Cardiac fibroblast (primary cell): ENCODE measurements at regions not wholly inside any gene's neighbourhood (a gene's known extent, or its start where the extent isn't known, plus 50 kb on each side); places are given as distances from the start of the nearest gene placed in this dataset.

ENCODE experiments used
- DNase-seq, 2 donors: peaks; one replicate each; pipeline versions ENCODE4 v3.0.0 to v3.0.0-alpha.2; 2010; ENCODE audit warnings: low read depth in 2 of 2
- H3K4me3 ChIP-seq, 2 donors: replicated peaks in 1 of 2; 1 replicate in 1 of 2; 2 replicates in 1 of 2; pipeline ENCODE4 v1.5.1; 2011; ENCODE audit warnings: low read depth in 2 of 2, low read length in 2 of 2, mild to moderate bottlenecking in 2 of 2, moderate library complexity in 1 of 2
- TF ChIP-seq, protein P1 (sequence below): IDR thresholded peaks from one replicate; pipeline ENCODE4 v1.5.1; 2011; ENCODE audit warnings: low read depth, mild to moderate bottlenecking, low read length, inconsistent platforms

DNA sequence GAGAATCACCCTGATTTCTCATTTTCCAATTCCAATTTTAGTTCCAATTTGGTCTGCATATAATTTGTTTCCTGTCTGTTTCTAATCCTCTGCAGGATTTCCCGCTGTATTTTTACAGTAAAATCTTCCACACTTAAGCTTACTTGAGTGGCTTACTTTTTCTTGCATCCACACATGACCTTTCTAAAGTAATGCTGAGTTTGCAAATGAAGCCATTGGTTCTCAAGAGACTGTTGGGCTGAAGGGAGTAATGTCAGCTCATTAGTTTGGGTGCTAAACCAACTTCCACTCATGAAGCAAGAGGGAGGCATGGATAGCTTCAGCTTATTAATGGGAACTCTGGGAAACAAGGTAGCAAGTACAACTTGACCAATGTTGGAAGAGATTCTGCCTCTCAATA lies 146.4 kb downstream of the SNX10 start:
- H3K4me3 ChIP-seq: no peak overlapping the region
- TF ChIP-seq, protein P1, sequence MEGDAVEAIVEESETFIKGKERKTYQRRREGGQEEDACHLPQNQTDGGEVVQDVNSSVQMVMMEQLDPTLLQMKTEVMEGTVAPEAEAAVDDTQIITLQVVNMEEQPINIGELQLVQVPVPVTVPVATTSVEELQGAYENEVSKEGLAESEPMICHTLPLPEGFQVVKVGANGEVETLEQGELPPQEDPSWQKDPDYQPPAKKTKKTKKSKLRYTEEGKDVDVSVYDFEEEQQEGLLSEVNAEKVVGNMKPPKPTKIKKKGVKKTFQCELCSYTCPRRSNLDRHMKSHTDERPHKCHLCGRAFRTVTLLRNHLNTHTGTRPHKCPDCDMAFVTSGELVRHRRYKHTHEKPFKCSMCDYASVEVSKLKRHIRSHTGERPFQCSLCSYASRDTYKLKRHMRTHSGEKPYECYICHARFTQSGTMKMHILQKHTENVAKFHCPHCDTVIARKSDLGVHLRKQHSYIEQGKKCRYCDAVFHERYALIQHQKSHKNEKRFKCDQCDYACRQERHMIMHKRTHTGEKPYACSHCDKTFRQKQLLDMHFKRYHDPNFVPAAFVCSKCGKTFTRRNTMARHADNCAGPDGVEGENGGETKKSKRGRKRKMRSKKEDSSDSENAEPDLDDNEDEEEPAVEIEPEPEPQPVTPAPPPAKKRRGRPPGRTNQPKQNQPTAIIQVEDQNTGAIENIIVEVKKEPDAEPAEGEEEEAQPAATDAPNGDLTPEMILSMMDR: no peak
- DNase-seq: no peak

DNA sequence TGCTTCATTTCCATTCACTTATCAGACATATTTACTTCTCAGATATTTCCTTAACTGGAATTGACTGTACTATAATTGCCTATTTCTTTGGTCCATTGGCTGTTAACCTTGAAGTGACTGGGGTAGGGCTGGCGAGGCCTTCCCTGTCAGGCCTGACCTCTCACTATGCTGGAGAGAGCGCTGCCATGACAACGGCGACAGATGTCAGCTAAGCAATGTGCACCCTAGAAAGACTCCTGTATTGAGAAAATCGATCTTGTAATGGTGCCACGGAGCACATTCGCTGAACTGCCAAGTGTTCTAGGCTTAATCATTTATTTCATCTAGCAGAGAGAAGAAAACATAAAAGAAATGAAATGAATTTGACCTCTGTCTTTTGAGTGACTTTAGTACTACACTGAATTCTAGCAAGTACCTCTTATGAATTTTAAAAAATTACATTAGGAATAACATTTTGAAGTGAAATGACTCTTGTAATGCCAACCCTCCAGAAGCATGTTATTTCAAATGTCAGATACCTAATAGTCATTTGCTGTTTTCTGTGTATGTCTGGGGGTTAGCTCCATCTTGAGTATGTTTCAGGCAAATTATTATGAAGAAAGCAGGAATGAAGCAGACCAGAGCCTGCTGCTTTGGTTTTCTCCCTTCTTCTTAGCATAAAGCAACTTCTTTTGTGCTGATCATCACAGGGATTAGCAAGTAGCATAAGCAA lies 148.0 kb downstream of the SNX10 start:
- H3K4me3 ChIP-seq: no peak overlapping the region
- DNase-seq: no peak
- TF ChIP-seq, protein P1: no peak

DNA sequence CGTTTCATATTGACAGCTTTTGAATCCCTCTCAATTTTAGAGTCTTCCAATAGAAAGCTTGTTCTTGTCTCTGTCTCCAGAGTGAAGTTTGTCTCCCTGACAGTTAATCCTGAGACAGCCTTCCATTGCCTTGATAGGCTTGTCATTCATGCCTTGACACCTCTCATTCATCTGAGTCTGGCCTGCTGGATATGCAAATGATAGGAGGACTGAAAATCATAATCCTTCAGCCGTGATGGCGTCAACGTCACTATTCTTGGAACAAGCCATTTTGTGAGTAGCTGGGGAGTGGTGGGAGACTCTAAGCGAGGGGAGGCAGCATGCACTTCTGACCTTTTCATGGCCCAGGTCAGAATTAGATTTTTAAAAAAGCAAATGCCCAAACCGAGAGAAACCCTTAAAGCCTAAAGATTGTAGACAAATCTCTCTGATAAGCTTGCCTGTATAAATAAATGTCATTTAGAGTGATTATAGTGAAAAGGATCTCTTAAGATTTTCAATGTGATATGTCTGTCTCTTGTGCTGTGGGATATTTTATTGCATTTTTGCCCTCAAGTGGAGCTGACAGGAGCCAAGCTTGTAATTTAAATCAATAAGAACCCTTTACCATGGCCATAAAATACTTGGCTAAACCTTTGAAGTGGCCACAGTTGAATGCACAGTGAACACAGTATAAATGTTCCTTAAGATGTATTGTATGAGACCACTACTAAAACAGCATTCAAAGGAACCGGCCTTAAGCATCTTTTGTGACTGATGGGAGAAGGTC lies 148.8 kb downstream of the SNX10 start:
- no peak for DNase-seq
- TF ChIP-seq, protein P1: no peak
- H3K4me3 ChIP-seq: no peak overlapping the region

DNA sequence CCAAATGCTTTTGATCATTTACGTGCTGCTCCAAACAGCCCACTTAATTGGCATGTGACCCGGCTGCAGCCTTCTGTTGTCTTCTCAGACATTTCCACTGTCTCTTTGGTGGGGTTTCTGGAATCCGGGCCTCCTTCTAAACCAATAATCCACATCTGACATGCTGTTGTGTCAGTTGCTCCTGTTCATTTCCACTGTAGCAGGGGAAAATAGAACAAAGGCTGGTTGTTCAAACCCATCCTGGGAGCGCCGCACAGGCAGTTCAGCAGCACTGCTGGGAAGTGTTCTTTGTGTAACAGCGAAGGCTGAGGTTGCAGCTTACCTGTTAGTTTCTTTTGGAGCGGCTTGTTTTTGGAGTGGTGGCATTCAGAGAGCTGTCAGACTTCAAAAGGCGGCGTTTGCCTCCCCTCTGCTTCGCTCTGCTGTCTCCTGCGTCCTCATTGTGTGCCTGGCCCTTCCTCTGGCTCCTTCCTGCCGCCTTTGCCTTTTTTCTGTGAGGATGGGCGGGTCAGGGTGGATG lies 149.4 kb downstream of the SNX10 start:
- H3K4me3 ChIP-seq: no peak overlapping the region
- no peak for DNase-seq
- TF ChIP-seq, protein P1: no peak

DNA sequence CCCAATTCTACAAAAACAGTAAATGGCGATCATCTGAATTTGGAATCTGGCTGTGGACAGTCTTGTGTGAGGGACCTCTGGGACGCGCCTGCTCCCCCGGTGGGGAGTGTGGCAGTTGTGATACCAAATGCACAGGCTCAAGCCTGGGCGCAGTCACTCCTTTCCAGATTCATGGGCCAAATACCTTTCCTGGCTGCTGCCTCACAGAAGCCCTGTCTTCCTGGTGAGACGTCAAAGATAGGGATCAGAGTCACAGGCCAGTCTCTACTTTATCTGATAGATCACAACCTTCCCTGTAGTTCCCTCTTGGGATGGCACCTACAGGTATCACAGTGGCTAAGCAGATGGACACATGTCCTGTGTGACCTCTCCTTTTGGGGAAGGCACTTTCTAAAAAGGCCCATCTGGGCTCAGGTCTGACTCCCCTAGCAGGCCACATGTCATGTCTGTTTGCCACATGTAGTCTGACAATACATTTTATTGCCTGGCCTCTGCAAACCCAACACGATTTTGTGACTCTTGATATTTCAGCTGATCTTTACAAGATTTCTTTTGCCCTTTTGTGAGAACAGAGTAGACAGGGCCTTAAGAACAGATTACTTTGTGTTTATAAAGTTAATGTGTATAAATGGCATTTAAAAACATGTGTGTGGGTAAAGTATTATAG lies 150.1 kb downstream of the SNX10 start:
- TF ChIP-seq, protein P1: no peak
- no peak overlapping the region for H3K4me3 ChIP-seq
- DNase-seq: no peak

DNA sequence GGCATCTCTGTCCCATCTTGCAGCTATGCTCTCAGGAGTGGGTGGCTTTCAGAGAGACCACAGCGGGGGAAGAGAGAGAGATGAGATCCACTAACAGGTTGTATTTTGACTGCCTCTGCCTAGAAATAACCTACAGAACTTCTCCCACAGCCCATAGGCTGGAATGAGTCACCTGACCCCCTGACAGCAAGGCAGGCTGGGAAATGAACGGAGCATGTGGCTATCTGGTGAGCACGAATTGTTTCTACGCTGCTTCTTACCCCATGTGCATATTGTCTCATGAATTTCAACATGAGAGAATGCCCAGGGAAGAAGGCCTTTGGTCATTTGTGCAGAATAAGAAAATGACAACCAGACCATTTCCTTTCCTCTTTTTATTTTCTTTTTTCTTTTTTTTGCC lies 151.3 kb downstream of the SNX10 start:
- no peak overlapping the region for H3K4me3 ChIP-seq
- TF ChIP-seq, protein P1: no peak
- DNase-seq: no peak
